HG02678 (cell line): ENCODE measurements at regions not wholly inside any gene's neighbourhood (a gene's known extent, or its start where the extent isn't known, plus 50 kb on each side); places are given as distances from the start of the nearest gene placed in this dataset.

Source experiments
- ATAC-seq: cut with Tn5 transposase; IDR thresholded peaks from one replicate; pipeline ENCODE4 v1.9.1; 2021; ENCODE audit warnings: mild to moderate bottlenecking, moderate library complexity; ENCODE audit not compliant: unreplicated experiment

- no peak for ATAC-seq
Observed at GRCh38 chr5:159639590-159639989, 276.7 kb upstream of the ADRA1B start.

GRCh38 chr5:159640446-159640845 is 275.8 kb upstream of the ADRA1B start:
- ATAC-seq: no peak

DNA sequence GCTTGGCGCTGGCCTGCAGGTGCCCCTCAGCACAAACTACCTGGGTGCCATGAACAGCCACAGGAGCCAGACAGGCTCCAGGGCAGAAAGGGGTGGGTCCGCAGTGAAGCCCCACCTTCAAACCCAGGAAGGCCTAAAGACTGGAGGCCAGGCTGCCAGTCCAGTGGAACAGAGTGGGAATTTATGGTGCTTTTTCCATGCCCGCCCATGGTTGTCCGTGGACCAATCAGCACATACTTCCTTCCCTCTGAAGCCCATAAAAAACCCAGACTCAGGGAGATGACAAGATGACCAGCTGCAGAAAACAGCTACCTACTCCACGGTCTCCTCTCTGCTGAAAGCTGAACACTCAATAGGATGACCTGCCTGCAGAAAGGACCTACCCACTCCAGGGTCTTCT is 275.4 kb upstream of the ADRA1B start:
- ATAC-seq: no peak

DNA sequence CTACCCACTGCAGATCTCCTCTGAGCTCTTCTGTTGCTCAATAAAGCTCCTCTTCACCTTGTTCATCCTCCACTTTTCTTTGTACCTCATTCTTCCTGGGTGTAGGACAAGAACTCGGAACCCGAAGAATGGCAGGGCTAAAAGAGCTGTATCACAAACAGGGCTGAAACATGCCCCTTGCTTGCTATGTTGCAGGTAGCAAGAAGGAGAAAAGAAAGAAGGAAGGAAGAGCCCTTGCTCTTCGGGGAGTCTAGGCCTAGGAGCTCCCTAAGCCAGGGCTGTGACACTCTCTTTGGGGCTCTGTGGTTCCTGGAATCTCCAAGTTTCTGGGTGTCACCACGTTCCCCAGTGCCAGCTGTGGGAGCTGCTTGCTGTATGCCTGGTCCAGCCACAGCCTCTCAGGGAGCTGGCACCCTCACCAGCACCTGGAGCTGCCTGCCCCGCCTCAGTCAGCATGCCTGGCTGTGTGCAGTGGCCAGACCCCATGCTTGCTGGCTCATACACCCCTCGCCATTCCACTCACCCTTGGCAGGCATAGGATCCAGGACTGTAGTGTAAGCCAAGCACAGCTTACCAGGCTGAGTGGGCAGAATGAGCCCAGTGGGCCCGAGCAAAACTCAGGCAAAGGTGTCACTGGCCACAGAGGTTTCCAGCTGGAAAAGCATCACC is 274.8 kb upstream of the ADRA1B start:
- ATAC-seq: no peak

GRCh38 chr5:159642379-159642778 is 273.9 kb upstream of the ADRA1B start:
- ATAC-seq: no peak

DNA sequence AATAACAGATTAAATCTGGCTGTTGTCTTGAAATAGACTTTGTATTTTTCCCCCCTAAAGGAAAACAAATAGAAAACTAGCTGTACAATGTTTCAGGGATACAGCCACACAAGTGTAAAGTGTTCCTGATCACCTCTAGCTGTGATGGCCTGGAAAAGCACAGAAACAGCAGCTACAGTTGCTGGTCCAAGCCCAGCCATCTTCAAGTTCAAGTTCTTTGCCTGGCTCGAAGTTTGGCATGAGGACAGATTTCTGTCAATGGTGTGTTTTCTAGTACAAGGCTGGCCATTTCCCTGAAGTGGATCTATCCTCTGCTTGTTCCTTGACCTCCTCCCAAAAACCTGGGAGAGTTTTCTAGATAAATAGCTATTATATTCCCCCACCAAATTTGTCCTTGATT is 272.2 kb upstream of the ADRA1B start:
- ATAC-seq: no peak

GRCh38 chr5:159645179-159645846 is 271.0 kb upstream of the ADRA1B start:
- no peak for ATAC-seq

- ATAC-seq: no peak
Observed at GRCh38 chr5:159650803-159651202, 265.5 kb upstream of the ADRA1B start.

DNA sequence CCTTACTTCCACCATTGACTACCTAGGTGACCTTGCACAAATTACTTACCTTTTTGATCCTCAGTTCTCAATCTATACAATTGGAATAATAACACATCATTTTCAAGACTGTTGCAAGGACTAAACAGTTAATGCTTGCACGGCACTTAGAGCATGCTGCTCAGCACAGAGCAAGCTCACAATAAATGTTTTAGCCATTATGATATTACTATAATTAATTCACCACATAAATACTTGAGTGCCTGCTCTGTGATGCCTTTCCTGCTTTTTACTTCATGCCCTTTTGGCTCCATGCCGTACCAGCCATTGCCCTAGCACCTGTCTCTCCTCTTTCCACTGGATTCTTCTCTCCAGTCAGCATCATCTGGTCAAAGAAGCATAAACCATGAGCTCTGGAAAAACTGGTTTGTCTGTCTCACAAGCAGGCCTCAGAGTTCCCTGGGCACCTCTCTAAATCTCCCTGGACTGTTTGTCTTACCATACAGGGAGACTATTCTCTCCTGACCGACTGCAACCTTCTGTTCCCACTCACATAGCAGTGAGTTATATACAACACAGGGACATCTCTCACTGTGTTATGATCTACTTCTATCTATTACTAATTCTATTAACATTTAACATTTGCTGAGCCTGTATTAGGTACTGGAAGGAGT is 260.4 kb upstream of the ADRA1B start:
- ATAC-seq: no peak

- no peak for ATAC-seq
Observed at GRCh38 chr5:159657298-159657697, 259.0 kb upstream of the ADRA1B start.

DNA sequence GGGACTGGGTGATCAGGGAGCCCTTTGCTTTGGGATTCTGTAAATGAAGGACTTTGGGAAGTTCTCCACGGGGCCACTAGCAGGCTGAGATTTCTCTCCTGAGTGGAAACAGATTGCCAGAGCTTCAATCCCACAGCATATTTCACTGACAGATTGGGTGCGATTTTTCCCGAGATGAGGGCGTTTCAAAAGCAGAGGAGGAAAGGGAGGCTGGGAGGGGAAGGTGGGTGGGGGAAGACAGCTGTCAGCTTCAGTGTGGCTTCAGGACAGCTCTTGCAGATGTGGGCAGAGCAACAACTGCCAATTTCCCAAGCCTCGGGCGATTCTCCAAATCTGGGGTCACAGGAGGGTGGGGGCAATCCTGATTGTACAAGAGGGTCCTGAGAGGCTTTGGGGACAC is 258.5 kb upstream of the ADRA1B start:
- ATAC-seq: no peak

DNA sequence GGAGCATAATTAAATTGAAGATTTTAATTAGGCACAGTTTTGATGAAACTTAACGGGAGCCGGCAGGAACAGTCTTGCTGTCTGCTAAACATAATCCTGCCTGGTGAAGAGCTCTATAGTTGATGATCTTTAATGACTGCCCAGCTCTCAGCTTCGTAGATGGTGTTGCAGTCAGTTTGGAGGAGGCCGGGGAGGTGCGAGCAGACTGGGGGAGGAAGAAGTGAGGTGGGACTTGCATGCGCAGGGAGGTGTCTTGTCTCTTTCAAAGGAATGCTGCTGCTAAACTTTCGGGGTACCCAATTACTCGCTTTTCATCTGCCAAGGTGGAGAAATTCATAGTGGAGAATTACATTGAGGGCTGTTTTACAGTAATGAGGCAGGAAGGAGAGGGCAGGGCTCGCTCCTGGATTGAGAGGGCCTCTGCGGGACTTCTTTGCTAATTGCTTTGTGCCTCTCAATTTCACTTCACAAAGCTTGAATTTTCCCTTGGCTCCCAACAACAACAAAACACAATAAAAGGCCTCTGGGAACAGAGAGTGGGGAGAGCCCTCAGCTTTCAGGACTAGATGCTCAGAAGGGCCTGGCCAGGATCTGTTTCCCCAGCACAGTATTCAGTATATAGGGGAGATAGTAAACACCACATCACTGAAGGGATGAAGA is 257.9 kb upstream of the ADRA1B start:
- no peak for ATAC-seq

DNA sequence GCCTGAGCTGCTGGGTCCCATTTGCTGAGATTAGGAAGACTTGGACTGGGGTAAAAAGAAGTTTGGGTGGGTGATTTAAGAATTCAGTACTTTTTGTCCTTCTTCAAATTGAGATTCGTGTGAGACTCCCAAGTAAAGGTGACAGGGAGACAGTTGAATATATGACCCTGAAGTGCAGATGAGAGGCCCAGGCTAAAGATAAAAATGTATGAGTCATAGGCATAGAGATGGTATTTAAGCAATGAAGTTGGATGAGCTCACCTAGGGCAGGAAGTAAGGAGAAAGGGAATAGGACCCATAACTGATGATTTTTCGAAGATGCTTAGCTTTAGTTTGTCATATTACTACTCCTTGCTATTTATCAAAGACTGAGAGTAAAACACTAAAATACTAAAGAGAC is 255.9 kb upstream of the ADRA1B start:
- ATAC-seq: no peak

GRCh38 chr5:159663986-159664385 is 252.3 kb upstream of the ADRA1B start:
- no peak for ATAC-seq

DNA sequence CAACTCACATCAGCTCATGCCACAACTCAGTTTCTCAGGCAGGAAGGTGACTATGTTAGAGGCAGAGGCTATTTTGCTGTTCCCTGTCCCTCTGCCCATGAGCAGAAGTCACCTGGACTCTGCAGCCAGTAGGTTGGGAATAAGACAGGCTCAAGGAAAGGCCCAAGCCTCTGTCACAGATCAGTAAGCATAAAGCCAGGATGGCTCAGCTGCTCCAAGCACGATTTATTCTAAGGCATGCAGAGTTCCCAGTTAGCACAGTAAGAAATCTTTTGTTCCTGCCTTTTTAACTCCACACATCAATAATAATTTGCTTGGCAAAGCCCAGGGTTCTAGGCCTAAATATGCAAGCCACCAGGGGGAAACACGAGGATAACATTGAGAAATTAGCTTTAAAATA is 249.0 kb upstream of the ADRA1B start:
- ATAC-seq: no peak

DNA sequence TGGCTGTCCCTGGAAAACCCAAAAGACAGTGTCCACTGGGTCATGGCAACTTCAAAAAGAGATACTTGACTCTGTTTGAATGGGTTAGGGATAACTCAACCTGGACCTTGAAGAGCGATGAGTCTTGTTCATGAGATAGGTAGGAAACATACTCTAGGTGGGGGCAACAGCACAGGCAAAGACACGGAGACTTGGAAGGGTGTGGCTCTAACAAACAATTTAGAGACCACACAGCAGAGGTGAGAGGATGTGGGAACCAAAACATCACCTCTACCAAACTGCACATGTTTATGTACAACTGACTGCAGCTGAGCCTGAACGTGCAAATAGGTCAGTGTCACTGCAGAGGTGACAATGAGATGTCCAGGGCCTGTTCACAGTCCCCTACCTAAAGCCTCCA is 247.7 kb upstream of the ADRA1B start:
- ATAC-seq: no peak

DNA sequence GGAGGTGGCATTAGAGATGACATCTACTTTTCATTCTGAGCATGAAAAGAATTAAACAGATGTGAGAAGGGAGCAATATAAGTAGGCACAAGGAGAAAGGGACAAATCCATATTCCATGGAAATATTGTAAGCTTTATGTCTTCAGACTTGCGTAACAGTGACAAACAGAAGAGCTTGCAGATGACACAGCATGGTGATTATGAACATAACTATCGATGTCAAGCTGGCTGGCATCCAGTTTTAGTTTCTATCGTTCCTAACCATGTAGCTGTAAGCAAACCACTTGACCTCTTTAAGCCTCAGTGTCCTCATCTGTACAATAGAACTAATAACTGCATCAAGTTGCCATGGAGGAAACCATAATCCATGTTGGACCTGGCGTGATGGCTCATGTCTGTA is 246.7 kb upstream of the ADRA1B start:
- no peak for ATAC-seq

DNA sequence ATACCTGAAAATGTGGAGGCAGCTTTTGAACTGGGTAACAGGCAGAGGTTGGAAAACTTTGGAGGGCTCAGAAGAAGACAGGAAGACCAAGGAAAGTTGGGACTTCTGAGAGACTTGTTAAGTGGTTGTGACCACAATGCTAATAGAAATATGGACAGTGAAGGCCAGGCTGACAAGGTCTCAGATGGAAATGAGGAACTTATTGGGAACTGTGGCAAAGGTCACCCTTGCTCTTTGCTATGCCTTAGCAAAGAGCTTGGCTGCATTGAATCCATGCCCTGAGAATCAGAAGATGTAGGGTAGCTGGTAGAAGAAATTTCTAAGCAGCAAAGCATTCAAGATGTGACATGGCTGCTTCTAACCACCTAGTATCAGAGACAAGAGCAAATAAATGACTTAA is 244.4 kb upstream of the ADRA1B start:
- no peak for ATAC-seq

DNA sequence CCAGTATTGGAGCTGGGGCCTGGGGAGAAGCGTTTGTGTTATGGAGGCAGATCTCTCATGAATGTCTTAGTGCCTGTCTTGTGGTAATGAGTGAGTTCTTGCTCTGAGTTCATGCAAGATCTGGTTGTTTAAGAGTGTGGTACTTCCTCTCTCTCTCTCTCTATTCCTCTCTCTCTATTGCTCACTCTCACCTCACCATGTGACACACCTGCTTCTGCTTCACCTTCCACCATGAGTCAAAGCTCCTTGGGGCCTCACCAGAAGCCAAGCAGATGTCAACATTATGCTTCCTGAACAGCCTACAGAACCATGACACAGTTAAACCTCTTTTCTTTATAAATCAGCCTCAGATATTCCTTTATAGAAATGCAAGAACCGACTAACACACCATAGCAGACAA is 242.7 kb upstream of the ADRA1B start:
- no peak for ATAC-seq

GRCh38 chr5:159678657-159679392 is 237.5 kb upstream of the ADRA1B start:
- ATAC-seq: no peak

- ATAC-seq: no peak
Observed at GRCh38 chr5:159680095-159680494, 236.2 kb upstream of the ADRA1B start.
